DOHH2 (cell line): ENCODE measurements at regions not wholly inside any gene's neighbourhood (a gene's known extent, or its start where the extent isn't known, plus 50 kb on each side); places are given as distances from the start of the nearest gene placed in this dataset.

Experiments
- EZH2phosphoT487 ChIP-seq: fragments of 200-600 bp; sonication (generic); IDR thresholded peaks from 2 replicates; pipeline ENCODE4 v1.6.1; 2017; ENCODE audit warnings: borderline replicate concordance, mild to moderate bottlenecking, antibody characterized with exemption, low read length, moderate library complexity, mixed read lengths
- TF ChIP-seq, protein P1 (sequence below): fragments of 200-600 bp; sonication (generic); IDR thresholded peaks from one replicate; pipeline ENCODE4 v1.5.1; 2014; ENCODE audit warnings: antibody characterized with exemption, mild to moderate bottlenecking, low read depth, low read length; ENCODE audit not compliant: poor library complexity, severe bottlenecking

GRCh38 chr15:87193481-87193880 is 1063.1 kb downstream of the NTRK3 start:
- TF ChIP-seq, protein P1, sequence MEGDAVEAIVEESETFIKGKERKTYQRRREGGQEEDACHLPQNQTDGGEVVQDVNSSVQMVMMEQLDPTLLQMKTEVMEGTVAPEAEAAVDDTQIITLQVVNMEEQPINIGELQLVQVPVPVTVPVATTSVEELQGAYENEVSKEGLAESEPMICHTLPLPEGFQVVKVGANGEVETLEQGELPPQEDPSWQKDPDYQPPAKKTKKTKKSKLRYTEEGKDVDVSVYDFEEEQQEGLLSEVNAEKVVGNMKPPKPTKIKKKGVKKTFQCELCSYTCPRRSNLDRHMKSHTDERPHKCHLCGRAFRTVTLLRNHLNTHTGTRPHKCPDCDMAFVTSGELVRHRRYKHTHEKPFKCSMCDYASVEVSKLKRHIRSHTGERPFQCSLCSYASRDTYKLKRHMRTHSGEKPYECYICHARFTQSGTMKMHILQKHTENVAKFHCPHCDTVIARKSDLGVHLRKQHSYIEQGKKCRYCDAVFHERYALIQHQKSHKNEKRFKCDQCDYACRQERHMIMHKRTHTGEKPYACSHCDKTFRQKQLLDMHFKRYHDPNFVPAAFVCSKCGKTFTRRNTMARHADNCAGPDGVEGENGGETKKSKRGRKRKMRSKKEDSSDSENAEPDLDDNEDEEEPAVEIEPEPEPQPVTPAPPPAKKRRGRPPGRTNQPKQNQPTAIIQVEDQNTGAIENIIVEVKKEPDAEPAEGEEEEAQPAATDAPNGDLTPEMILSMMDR = no peak
- TF ChIP-seq EZH2phosphoT487 = no peak
